ES-I3 (cell line): ENCODE measurements at regions not wholly inside any gene's neighbourhood (a gene's known extent, or its start where the extent isn't known, plus 50 kb on each side); places are given as distances from the start of the nearest gene placed in this dataset.

Experiments used
- H3K36me3 ChIP-seq: 2 replicates; pipeline ENCODE4 v1.6.1; 2013; ENCODE audit warnings: mild to moderate bottlenecking, low read length, control low read depth, moderate library complexity; ENCODE audit not compliant: insufficient read depth
- H3K4me1 ChIP-seq: 2 replicates; pipeline ENCODE4 v1.6.1; 2013; ENCODE audit warnings: mild to moderate bottlenecking, control low read depth, low read length; ENCODE audit not compliant: insufficient read depth
- H3K9ac ChIP-seq: 2 replicates; pipeline ENCODE4 v1.6.1; 2013; ENCODE audit warnings: low read depth, mild to moderate bottlenecking, low read length, moderate library complexity
- H3K9me3 ChIP-seq: 2 replicates; pipeline ENCODE4 v1.6.1; 2013; ENCODE audit warnings: mild to moderate bottlenecking, low read length, moderate library complexity; ENCODE audit not compliant: control insufficient read depth, insufficient read depth

DNA sequence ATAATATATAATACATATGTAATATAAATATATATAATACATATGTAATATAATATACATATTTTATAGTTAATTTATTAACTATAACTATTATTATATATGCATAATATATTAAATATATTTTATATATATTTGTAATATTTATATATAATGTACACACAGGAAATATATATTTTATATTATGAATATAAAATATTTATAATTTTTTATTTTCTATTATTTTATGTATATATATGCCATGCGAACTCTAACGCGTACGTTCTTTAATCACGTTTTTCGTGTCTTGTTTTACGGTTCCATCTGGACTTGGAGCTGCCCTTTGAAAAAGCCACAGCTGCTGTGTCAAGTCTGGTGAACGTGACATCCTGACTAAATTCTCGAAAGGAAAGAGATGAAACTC is 332.1 kb downstream of the ASMT start:
- no peaks in the 10 kb centered on the region for H3K9me3 ChIP-seq
- H3K36me3 ChIP-seq: no peaks in the 10 kb centered on the region
- H3K4me1 ChIP-seq: no peaks in the 10 kb centered on the region
- H3K9ac ChIP-seq: no peak overlapping the region
